ENCODE measurements at regions not wholly inside any gene's neighbourhood (a gene's known extent, or its start where the extent isn't known, plus 50 kb on each side); places are given as distances from the start of the nearest gene placed in this dataset.

GRCh38 chr3:79994397-79994796 lies 226.6 kb upstream of the ROBO1 start:
- DNase-seq, result no peak
- no peak overlapping the region for H3K4me3 ChIP-seq
- intact Hi-C loops (cut with DNase I), result no loop called here
- no peaks in the 10 kb centered on the region for H3K4me1 ChIP-seq
- no peak for ATAC-seq
- no peaks in the 10 kb centered on the region for H3K36me3 ChIP-seq
- H3K27me3 ChIP-seq, result no peaks in the 10 kb centered on the region
- no peak for TF ChIP-seq CTCF (IDR thresholded peaks at IDR 0.05)
- H3K27ac ChIP-seq, result no peak overlapping the region
- H3K9me3 ChIP-seq, result no peaks in the 10 kb centered on the region

GRCh38 chr3:79986338-79986737 lies 218.5 kb upstream of the ROBO1 start:
- Histone ChIP-seq H3K36me3 (no peaks in the 10 kb centered on the region), H3K4me1 (no peaks in the 10 kb centered on the region), H3K27ac (no peak overlapping the region), H3K9me3 (no peaks in the 10 kb centered on the region), H3K27me3 (no peaks in the 10 kb centered on the region), H3K4me3 (no peak overlapping the region)
- DNase-seq (no peak), ATAC-seq (no peak)
- TF ChIP-seq CTCF (IDR thresholded peaks at IDR 0.05), result no peak
- intact Hi-C loops (cut with DNase I), result no loop called here

GRCh38 chr3:79985816-79986215 lies 218.0 kb upstream of the ROBO1 start:
- H3K9me3 ChIP-seq, result no peaks in the 10 kb centered on the region
- H3K27ac ChIP-seq, result no peak overlapping the region
- H3K4me3 ChIP-seq, result no peak overlapping the region
- DNase-seq (no peak), ATAC-seq (no peak)
- no peaks in the 10 kb centered on the region for H3K27me3 ChIP-seq
- H3K36me3 ChIP-seq, result no peaks in the 10 kb centered on the region
- intact Hi-C loops (cut with DNase I), result no loop called here
- TF ChIP-seq CTCF (IDR thresholded peaks at IDR 0.05), result no peak
- no peaks in the 10 kb centered on the region for H3K4me1 ChIP-seq

- Histone ChIP-seq H3K9me3 (no peaks in the 10 kb centered on the region), H3K4me1 (no peaks in the 10 kb centered on the region), H3K27ac (no peak overlapping the region), H3K36me3 (no peaks in the 10 kb centered on the region), H3K27me3 (no peaks in the 10 kb centered on the region), H3K4me3 (no peak overlapping the region)
- intact Hi-C loops (cut with DNase I), result no loop called here
- TF ChIP-seq CTCF (IDR thresholded peaks at IDR 0.05), result no peak
- ATAC-seq (no peak), DNase-seq (no peak)
Observed at GRCh38 chr3:79983118-79983517, 215.3 kb upstream of the ROBO1 start.

GRCh38 chr3:79979990-79980389 lies 212.2 kb upstream of the ROBO1 start:
- Histone ChIP-seq H3K4me1 (no peaks in the 10 kb centered on the region), H3K27me3 (no peaks in the 10 kb centered on the region), H3K4me3 (no peak overlapping the region), H3K9me3 (no peaks in the 10 kb centered on the region), H3K27ac (no peak overlapping the region), H3K36me3 (no peaks in the 10 kb centered on the region)
- no peak for TF ChIP-seq CTCF (IDR thresholded peaks at IDR 0.05)
- intact Hi-C loops (cut with DNase I), result no loop called here
- ATAC-seq, result no peak
- DNase-seq, result no peak

- H3K4me1 ChIP-seq, result no peaks in the 10 kb centered on the region
- ATAC-seq (no peak), DNase-seq (no peak)
- no peaks in the 10 kb centered on the region for H3K9me3 ChIP-seq
- TF ChIP-seq CTCF (IDR thresholded peaks at IDR 0.05), result no peak
- H3K27me3 ChIP-seq, result no peaks in the 10 kb centered on the region
- H3K36me3 ChIP-seq, result no peaks in the 10 kb centered on the region
- intact Hi-C loops (cut with DNase I), result no loop called here
- no peak overlapping the region for H3K4me3 ChIP-seq
- no peak overlapping the region for H3K27ac ChIP-seq
Observed at GRCh38 chr3:79976466-79976865, 208.7 kb upstream of the ROBO1 start.

All from upper lobe of right lung (tissue), 1 donor.